Esophagus squamous epithelium (tissue), 4 donors: ENCODE measurements at regions not wholly inside any gene's neighbourhood (a gene's known extent, or its start where the extent isn't known, plus 50 kb on each side); places are given as distances from the start of the nearest gene placed in this dataset.

Experiments used
- CTCF ChIP-seq, 6 experiments: fragments of 450-650 bp in 4 of 6; fragments of 200-600 bp in 2 of 6; sonication (generic) in 2 of 6; IDR thresholded peaks; one replicate each; pipeline ENCODE4 v1.5.1; 2016 to 2019; ENCODE audit warnings: antibody characterized with exemption in 6 of 6, mild to moderate bottlenecking in 4 of 6, moderate library complexity in 4 of 6
- POLR2A ChIP-seq, 4 donors: fragments of 450-650 bp; IDR thresholded peaks; one replicate each; pipeline ENCODE4 v1.6.1; 2017; ENCODE audit warnings: antibody characterized with exemption in 4 of 4, mild to moderate bottlenecking in 4 of 4, moderate library complexity in 3 of 4

GRCh38 chrX:80354966-80355465 is 65.2 kb upstream of the TENT5D start:
- TF ChIP-seq CTCF (IDR thresholded peaks at IDR 0.05), result no peak
- no peak for TF ChIP-seq POLR2A (IDR thresholded peaks at IDR 0.05)
